Chondrocyte (in vitro differentiated cells): ENCODE measurements at regions not wholly inside any gene's neighbourhood (a gene's known extent, or its start where the extent isn't known, plus 50 kb on each side); places are given as distances from the start of the nearest gene placed in this dataset.

Source experiments
- DNase-seq: peaks from one replicate; pipeline ENCODE4 v3.0.0; 2021; ENCODE audit warnings: mixed read lengths, low spot score
- H3K27ac Mint-ChIP-seq: one replicate; pipeline ENCODE4 v1.8.0; 2021; ENCODE audit warnings: mild to moderate bottlenecking, moderate library complexity, mixed read lengths; ENCODE audit not compliant: unreplicated experiment
- H3K27me3 Mint-ChIP-seq: 2 replicates; pipeline ENCODE4 v1.8.0; 2021; ENCODE audit warnings: low read depth, mixed read lengths
- H3K36me3 Mint-ChIP-seq: 2 replicates; pipeline ENCODE4 v1.8.0; 2021; ENCODE audit warnings: low read depth, mixed read lengths
- H3K4me1 Mint-ChIP-seq: 2 replicates; pipeline ENCODE4 v1.8.0; 2021; ENCODE audit warnings: low read depth, mild to moderate bottlenecking, mixed read lengths
- H3K4me3 Mint-ChIP-seq: one replicate; pipeline ENCODE4 v1.8.0; 2021; ENCODE audit warnings: mild to moderate bottlenecking, moderate library complexity, mixed read lengths; ENCODE audit not compliant: unreplicated experiment
- H3K9me3 Mint-ChIP-seq: 2 replicates; pipeline ENCODE4 v1.8.0; 2021; ENCODE audit warnings: low read depth, mixed read lengths
- CTCF ChIP-seq: fragments of 200-600 bp; sonication (generic); IDR thresholded peaks from 2 replicates; pipeline ENCODE4 v1.5.0; 2021; ENCODE audit warnings: antibody characterized with exemption, mild to moderate bottlenecking, moderate library complexity

GRCh38 chr2:123532994-123533393 lies 492.1 kb upstream of the CNTNAP5 start:
- TF ChIP-seq CTCF, result no peak
- no peaks in the 10 kb centered on the region for H3K36me3 Mint-ChIP-seq
- no peak for DNase-seq

GRCh38 chr2:123540291-123540690 lies 484.8 kb upstream of the CNTNAP5 start:
- H3K27ac Mint-ChIP-seq, result no peak overlapping the region
- no peak overlapping the region for H3K4me3 Mint-ChIP-seq
- no peak for DNase-seq
- peaks cover 37% of the 10 kb centered on the region for H3K9me3 Mint-ChIP-seq
- TF ChIP-seq CTCF, result no peak
- H3K27me3 Mint-ChIP-seq, result no peaks in the 10 kb centered on the region
- no peaks in the 10 kb centered on the region for H3K36me3 Mint-ChIP-seq
- H3K4me1 Mint-ChIP-seq, result no peaks in the 10 kb centered on the region

More at GRCh38 chr2:123532994-123533393, 492.1 kb upstream of the CNTNAP5 start:
- Mint-ChIP-seq H3K4me1 (no peaks in the 10 kb centered on the region), H3K9me3 (peaks cover 10% of the 10 kb centered on the region), H3K27ac (no peak overlapping the region), H3K4me3 (no peak overlapping the region), H3K27me3 (peaks cover 3% of the 10 kb centered on the region)

GRCh38 chr2:123546353-123546752 lies 478.7 kb upstream of the CNTNAP5 start:
- Mint-ChIP-seq H3K27ac (no peak overlapping the region), H3K27me3 (no peaks in the 10 kb centered on the region), H3K4me3 (no peak overlapping the region), H3K4me1 (no peaks in the 10 kb centered on the region), H3K36me3 (no peaks in the 10 kb centered on the region), H3K9me3 (peaks cover 17% of the 10 kb centered on the region)
- no peak for TF ChIP-seq CTCF
- DNase-seq, result no peak

- Mint-ChIP-seq H3K36me3 (no peaks in the 10 kb centered on the region), H3K27me3 (no peaks in the 10 kb centered on the region), H3K4me1 (no peaks in the 10 kb centered on the region), H3K9me3 (no peaks in the 10 kb centered on the region), H3K4me3 (no peak overlapping the region), H3K27ac (no peak overlapping the region)
- no peak for DNase-seq
- no peak for TF ChIP-seq CTCF
These were observed 461.6 kb upstream of the CNTNAP5 start for GRCh38 chr2:123563515-123563914.

- TF ChIP-seq CTCF, result no peak
- Mint-ChIP-seq H3K27me3 (peaks cover 3% of the 10 kb centered on the region), H3K9me3 (no peaks in the 10 kb centered on the region), H3K4me3 (no peak overlapping the region), H3K36me3 (no peaks in the 10 kb centered on the region), H3K4me1 (no peaks in the 10 kb centered on the region), H3K27ac (no peak overlapping the region)
- DNase-seq, result no peak
These were observed 458.7 kb upstream of the CNTNAP5 start for GRCh38 chr2:123566291-123566946.
